ENCODE measurements at regions not wholly inside any gene's neighbourhood (a gene's known extent, or its start where the extent isn't known, plus 50 kb on each side); places are given as distances from the start of the nearest gene placed in this dataset.

GRCh38 chr13:65133094-65133493 lies 2097.0 kb downstream of the PCDH9 start:
- H2AFZ ChIP-seq (replicated peaks; ENCODE audit: low read length, poor library complexity) = no peak overlapping the region
- H2BK5ac ChIP-seq (ENCODE audit: low read depth, low read length, poor library complexity, severe bottlenecking) = no peak overlapping the region
- no peak overlapping the region for H3K56ac ChIP-seq (ENCODE audit: extremely low read depth, insufficient read depth, low read length)
- H3K14ac ChIP-seq (replicated peaks; ENCODE audit: low read depth, low read length) = no peak overlapping the region
- H3K36me3 ChIP-seq (ENCODE audit: control insufficient read depth, insufficient read depth, low read length) = no peaks in the 10 kb centered on the region
- H4K91ac ChIP-seq (ENCODE audit: insufficient read depth, low read depth, low read length) = no peak overlapping the region
- H2BK120ac ChIP-seq (ENCODE audit: low read depth, low read length) = no peak overlapping the region
- ATAC-seq (ENCODE audit: low read depth) = no peak
- no peak overlapping the region for H4K8ac ChIP-seq (ENCODE audit: low read depth in 2 of 2, low read length in 2 of 2)
- H3K27ac ChIP-seq (ENCODE audit: insufficient read depth, low read length) = no peak overlapping the region
- H2BK15ac ChIP-seq (ENCODE audit: low read depth, low read length) = no peak overlapping the region
- H3K4me1 ChIP-seq (ENCODE audit: control insufficient read depth, insufficient read depth, low read length) = no peaks in the 10 kb centered on the region
- H4K5ac ChIP-seq (ENCODE audit: low read depth, low read length) = no peak overlapping the region
- no peak overlapping the region for H3K9ac ChIP-seq (ENCODE audit: low read depth, low read length)
- dilution Hi-C loops (cut with HindIII; ENCODE audit: low sequenced_read_pairs, unreplicated experiment) (no loop called here), intact Hi-C loops (cut with micrococcal nuclease) (no loop called here), in situ Hi-C loops (cut with MboI; ENCODE audit: low sequenced_read_pairs) (no loop called here)
- no peaks in the 10 kb centered on the region for H4K20me1 ChIP-seq (ENCODE audit: insufficient read depth, low read length)
- H2AK5ac ChIP-seq (ENCODE audit: low read depth, low read length) = no peak overlapping the region
- no peak overlapping the region for H2AK9ac ChIP-seq (replicated peaks; ENCODE audit: low read depth, low read length, poor library complexity)
- no TSS peak for BruUV-seq (replicated peaks)
- H3K9me1 ChIP-seq (ENCODE audit: insufficient read depth, low read length) = no peaks in the 10 kb centered on the region
- no peaks in the 10 kb centered on the region for H3K79me1 ChIP-seq (ENCODE audit: low read depth in 1 of 2, low read length in 2 of 2)
- no peak overlapping the region for H3K4me2 ChIP-seq (ENCODE audit: low read depth, low read length)
- H3K4me3 ChIP-seq (ENCODE audit: insufficient read depth, low read depth, low read length) = no peak overlapping the region
- DNase-seq = no peak
- WGBS, 2 experiments (ENCODE audit: extremely low coverage in 2 of 2, insufficient read length in 1 of 2) = no CpG with 5 or more reads among the region's 7 CpGs
- no peak overlapping the region for H3K4ac ChIP-seq (ENCODE audit: low read depth, low read length)
- no peaks in the 10 kb centered on the region for H3K27me3 ChIP-seq (ENCODE audit: control insufficient read depth, insufficient read depth, low read length)
- POLR2A ChIA-PET (ENCODE audit: unreplicated experiment) = no interaction called here
- H3K23ac ChIP-seq (ENCODE audit: low read depth, low read length) = no peak overlapping the region
- H3K18ac ChIP-seq (ENCODE audit: low read depth, low read length) = no peak overlapping the region
- CTCF ChIA-PET = no interaction called here
- no peak for TF ChIP-seq MAZ (IDR thresholded peaks at IDR 0.05; ENCODE audit: borderline replicate concordance, low read depth, low read length)
- no peak for TF ChIP-seq MXI1 (IDR thresholded peaks at IDR 0.05; ENCODE audit: borderline replicate concordance, low read depth, low read length)
- no peak for TF ChIP-seq RCOR1 (IDR thresholded peaks at IDR 0.05; ENCODE audit: insufficient replicate concordance, low read length)
- TF ChIP-seq BHLHE40 (IDR thresholded peaks at IDR 0.05; ENCODE audit: low read depth, low read length) = no peak
- TF ChIP-seq CHD1 (IDR thresholded peaks at IDR 0.05; ENCODE audit: low read depth, low read length) = no peak
- TF ChIP-seq NFE2L2 (IDR thresholded peaks at IDR 0.05; ENCODE audit: low read depth, low read length) = no peak
- TF ChIP-seq POLR2A (IDR thresholded peaks at IDR 0.05; ENCODE audit: low read depth, low read length) = no peak
- TF ChIP-seq RFX5 (IDR thresholded peaks at IDR 0.05; ENCODE audit: low read depth, low read length) = no peak
- TF ChIP-seq CEBPB (IDR thresholded peaks at IDR 0.05; ENCODE audit: low read depth, low read length) = no peak
- no peak for TF ChIP-seq SMC3 (IDR thresholded peaks at IDR 0.05; ENCODE audit: low read depth, low read length)
- no peak for TF ChIP-seq MAFK (IDR thresholded peaks at IDR 0.05; ENCODE audit: low read depth, low read length)
- no peak for TF ChIP-seq USF2 (IDR thresholded peaks at IDR 0.05; ENCODE audit: low read depth, low read length)
- no peak for TF ChIP-seq CTCF (conservative IDR thresholded peaks at IDR 0.05; ENCODE audit: low read depth, low read length)
- TF ChIP-seq ELK1 (IDR thresholded peaks at IDR 0.05; ENCODE audit: borderline replicate concordance, low read depth, low read length) = no peak
- no peak for TF ChIP-seq RAD21 (IDR thresholded peaks at IDR 0.05; ENCODE audit: low read length)
- no peak for TF ChIP-seq FOS (IDR thresholded peaks at IDR 0.05; ENCODE audit: low read depth, low read length)
- H3K9me3 ChIP-seq (ENCODE audit: control insufficient read depth, insufficient read depth, low read length) = no peaks in the 10 kb centered on the region
- H2BK20ac ChIP-seq (ENCODE audit: low read depth, low read length) = no peak overlapping the region
